HT1080 (cell line): ENCODE measurements at regions not wholly inside any gene's neighbourhood (a gene's known extent, or its start where the extent isn't known, plus 50 kb on each side); places are given as distances from the start of the nearest gene placed in this dataset.
"Not testable (repeated sequence)": the region's sequence is repeated elsewhere in the genome, so short reads cannot be mapped to it uniquely, and the experiment has no call there.

Experiments
- DNase-seq: peaks from one replicate; pipeline ENCODE4 v3.0.0-alpha.2; 2015; ENCODE audit warnings: low read depth

DNA sequence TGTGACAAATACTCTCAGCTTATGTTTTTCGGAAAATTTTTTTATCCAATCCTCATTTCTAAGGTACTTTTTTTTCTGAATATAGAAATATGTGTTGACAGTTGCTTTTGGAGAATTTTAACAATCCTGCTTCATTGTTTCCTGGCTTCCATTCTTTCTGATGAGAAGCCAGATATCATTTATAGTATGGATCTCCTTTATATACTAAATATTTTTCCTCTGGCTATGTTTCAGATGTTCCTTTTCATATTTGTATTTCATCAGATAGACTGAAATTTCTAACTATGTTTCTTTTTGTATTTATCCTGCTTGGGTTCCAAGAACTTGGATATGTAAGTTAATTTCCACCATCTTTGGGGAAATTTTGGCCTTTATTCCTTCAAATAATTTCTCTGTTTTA, 138.9 kb upstream of the CDH11 start:
- no peak for DNase-seq

DNA sequence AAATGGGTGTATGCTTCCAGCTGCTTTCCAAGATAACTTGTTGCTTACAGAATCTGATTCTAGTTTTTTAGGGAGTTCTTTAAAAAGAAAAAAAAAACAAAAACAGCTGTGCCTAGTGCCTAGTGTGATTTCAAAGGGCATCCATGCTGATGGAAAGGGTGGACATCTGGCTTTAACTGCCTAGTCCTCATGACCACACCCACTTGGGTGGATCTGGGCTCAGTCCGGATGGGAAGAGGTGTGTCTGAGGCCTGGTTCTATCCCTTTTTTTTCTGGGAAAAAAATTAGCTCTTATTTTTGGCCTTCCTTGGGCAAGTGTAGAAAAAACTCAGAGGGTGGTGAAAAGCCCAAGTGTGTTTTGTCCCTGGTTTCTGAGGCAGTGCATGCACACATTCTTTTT, 132.3 kb upstream of the CDH11 start:
- no peak for DNase-seq

DNA sequence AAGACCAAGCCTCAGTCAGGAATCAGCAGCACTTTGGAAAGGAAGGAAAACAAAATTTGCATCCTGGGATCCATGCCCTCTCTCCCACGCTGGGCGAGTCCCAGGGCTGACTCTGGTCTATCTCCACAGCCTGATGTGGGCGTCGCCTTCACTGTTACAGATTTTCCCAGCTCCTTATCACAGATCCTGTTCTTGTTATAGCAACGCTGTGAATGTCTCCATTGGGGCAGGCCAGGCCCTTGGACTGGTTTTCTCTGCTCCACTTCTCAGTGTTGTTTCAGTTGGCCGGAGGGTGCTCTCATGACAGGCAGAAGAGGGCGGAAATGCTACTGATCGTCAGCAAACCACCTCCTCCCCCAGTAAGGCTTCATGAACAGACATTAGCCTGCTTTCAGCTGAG, 127.9 kb upstream of the CDH11 start:
- no peak for DNase-seq

DNA sequence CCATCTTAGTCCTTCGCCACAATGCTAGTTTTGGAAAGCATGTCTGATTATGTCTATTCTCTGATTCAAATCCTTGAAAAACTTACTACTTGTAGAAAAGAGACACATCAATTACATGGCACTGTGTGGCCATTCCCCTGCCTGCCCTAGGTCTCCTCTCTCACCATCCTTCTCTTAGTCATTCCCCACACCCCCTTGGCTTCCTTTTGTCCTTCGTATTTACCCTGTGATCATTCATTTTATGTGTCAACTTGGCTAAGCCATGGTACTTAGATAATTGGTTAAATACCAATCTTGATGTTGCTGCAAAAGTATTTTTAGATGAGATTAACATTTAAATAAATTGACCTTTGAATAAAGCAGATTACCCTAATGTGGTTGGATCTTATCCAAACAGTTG, 122.9 kb upstream of the CDH11 start:
- DNase-seq: no peak

DNA sequence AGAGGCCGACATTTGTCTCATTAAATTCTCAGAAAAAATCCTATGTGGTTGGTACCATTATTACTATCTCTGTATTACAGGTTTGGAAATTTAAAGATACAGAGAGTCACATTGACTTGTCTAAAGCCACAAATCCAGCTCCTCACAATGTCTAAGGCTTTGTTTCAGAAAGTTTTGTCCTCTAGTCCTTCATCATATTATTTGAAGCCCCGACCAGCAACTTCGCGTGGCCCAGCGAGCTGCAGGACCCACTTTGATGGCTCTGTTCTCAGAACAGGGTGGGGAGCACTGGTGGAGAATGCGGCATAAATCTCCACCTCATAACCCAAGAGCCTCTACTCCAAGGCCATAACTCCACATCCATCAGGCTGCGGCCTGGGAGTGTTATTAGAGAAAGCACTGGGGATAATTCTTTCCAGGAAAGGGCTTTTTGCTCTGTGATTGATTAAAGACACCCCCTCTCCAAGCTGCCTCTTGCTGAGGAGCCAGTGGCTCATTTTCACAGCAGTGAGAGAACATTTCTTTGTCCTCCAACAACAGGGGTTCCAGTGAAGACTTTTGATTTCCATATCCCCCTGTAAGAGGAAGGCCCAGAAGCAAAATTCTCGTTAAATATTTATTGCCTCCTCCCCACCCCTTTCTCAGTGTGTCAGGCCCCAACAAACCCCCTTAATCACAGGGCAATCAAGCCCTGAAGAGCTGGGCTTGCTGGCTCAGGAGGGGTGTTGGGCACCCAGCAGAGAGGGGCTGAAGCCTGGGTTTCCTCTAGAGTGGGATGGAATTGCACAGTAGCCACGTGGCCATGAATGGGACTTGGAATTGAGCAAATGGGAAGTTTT, 113.7 kb upstream of the CDH11 start:
- DNase-seq: no peak

DNA sequence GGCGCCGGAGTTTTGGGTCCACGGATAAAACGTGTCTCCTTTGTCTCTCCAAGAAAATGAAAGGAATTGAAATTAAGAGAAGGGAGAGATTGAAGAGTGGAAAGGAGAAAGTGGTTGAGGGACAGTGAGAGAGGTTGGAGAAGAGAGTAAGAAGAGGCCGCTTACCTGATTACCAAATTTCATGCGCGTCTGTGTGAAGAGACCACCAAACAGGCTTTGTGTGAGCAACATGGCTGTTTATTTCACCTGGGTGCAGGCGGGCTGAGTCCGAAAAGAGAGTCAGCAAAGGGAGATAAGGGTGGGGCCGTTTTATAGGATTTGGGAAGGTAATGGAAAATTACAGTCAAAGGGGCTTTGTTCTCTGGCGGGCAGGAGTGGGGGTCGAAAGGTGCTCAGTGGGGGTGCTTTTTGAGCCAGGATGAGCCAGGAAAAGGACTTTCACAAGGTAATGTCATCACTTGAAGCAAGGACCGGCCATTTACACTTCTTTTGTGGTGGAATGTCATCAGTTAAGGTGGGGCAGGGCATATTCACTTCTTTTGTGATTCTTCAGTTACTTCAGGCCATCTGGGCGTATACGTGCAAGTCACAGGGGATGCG, 113.0 kb upstream of the CDH11 start:
- DNase-seq: not testable (repeated sequence)

DNA sequence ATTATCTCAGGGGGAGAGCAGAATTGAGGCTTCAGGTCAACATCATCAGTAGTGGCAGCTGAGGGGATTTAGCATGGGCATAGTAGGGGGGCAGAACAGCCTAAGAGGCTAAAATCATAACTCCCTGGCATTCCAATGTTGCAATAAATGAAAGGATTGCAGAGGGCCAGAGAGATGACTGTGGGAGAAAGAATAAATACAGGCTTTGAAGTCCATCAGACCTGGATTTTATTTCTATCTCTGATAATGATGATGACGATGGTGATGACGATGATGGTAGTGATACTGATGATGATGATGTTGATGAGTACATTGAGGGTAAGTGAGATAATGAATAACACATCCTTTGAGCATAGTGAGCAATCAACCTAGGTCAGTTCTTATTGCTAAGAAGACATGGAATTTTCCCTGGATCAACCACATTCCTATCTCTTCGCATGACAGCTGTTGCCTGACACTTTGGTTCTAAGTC, 107.4 kb upstream of the CDH11 start:
- DNase-seq: no peak

DNA sequence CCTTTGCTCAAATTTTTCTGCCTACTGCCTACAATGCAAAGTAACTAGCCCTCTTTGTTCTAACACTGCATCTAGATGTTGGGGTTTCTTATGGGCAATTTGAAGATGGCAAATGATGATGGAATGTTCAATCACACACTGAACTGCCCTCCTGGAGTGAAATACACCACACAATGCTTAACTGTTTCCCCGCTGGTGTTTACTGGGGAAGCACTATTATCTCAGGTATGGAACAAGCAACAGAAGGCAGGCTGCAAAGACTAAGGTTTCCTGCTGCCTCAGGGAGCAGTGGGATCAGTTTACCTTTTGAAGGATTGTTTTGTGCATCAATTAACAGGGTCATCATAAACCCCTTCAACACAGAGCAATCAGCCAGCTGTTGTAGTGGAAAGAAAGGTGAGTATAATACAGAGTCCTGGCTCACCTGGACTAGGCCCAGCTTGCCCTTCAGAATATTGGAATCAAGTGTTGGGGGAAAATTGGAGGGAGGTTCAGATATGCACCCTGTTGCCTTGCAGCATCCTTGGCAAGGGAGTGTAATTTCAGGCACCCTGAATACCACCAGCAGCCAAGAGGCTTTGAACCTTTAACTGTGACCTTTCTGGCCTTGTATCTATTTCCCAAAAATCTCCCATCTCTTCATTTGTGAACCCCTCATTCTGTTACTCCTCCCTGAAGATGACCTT, 105.4 kb upstream of the CDH11 start:
- DNase-seq: no peak

DNA sequence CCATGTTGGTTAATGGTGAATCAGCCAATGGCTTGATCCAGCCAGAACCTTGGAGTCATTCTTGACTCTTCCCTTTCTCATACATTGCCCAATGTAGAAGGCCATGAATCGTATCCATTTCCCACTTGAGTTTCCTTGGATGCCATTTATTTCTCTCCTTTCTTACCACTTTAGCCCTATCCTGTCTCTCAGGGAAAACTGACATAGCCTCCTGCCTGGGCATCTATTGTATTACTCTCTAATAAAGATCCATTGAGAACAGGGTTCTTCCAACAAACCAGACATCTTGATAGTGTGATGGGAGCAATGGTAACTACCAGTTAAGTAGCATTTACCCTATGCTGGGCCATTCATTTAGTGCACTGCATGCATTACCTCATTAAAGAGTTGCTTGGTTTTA, 104.2 kb upstream of the CDH11 start:
- DNase-seq: no peak

DNA sequence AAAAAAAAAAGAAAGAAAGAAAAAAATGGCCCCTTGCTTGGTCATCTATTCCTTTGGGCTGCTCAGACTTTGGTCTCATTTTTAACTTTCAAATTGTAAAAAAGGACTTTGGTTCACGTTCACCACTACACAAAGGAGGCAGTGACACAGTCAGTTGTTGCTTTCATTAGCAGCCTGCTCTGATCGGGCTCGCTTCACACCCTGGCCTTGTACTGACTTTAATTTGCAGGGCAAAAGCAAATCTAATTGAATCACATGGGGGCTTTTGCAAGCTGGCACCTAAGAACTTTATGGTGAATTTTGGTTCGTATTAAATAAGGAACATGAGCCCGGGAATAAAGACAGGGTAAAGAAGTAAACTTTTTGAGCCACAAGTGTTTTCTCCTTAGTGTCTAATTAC, 103.6 kb upstream of the CDH11 start:
- no peak for DNase-seq

DNA sequence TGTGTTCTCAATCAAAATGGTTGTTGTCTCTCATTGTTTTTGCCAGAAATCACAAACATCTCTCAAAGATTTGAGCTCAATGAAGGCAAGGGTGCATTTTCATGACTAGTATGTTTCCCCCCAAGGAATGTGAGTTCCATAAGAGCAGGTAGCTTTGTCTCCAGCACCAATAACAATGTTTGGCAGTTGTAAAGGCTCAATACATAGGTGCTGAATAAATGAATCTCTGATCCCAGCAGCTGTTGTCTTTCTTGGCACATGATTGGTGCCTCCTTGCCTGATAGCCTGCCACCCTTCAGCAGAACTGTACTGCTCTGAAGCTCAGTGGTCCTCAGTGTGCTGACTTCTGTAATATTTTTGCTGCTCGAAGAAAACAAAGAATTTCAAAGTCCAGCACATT, 103.1 kb upstream of the CDH11 start:
- DNase-seq: no peak

DNA sequence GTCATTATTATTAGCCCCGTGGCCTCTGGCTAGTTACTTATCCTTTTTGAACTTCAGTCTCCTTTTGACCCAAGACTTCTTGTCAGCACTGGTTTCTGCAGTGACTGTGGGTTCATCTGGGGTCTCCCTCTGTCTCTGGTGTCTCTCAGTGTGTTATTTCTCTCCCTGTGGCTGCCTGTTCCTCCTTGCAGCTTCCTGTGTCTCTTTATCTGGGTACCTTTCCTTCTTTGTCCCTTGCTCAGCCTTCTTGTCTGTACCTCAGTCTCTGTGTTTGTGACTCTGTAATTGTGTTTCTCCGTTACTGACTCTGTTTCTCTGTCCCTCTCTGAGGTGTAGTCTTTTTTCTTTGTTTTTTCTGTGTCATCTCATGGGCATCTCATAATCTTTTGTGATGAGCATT, 102.6 kb upstream of the CDH11 start:
- DNase-seq: no peak

DNA sequence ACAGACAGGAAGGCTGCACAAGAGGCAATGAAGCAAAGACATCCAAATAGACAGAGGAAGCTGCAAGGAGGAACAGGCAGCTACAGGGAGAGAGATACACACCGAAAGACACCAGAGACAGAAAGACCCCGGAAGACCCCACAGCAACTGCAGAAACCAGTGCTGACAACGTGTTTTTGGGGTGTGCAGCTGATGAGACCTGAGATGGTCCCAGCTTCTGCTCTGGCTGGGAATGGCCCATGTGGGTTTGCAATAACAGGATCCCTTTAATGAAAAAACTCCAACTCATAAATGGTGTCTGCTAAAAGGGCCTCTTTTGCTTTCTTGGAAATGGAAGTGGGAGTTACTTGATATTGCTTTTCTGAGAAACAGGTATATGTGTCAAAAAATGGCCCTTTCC, 101.5 kb upstream of the CDH11 start:
- no peak for DNase-seq

DNA sequence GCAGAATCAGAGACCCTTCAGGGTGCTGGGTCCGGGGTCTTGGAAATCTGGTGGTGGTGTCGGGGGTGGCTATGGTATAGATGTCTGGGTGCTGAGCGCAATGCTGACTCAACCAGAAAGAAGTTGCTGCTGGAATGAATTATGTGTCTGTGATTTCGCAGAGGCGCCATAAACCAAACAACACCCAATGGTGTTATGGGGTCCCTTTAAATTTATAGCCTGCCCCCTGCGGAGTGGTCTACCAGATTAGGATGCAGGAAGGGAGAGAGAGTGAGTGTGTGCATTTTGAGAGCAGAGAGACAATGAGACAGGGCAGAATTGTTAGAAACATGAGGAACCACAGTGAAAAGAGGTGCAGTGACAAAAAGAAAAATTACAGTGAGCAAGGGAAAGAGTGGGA, 100.7 kb upstream of the CDH11 start:
- DNase-seq: no peak

DNA sequence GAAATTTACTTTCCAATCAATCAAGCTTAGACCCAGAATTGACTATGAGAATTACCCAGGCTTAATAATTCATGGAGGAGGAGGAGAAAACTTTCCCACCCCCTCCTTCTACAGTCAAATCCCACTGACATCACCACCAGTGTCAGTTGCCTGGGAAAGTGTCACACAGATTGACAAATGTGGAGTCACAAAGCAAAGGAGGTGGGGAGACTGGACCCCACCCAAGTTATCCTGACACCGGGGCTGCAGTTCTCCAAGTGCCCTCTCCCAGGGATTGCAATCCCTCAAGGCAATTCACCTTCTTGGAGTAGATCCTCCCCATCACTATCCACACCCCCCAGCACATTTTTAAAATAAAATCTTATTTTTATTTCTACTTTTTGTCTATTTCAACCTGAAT, 100.2 kb upstream of the CDH11 start:
- no peak for DNase-seq

DNA sequence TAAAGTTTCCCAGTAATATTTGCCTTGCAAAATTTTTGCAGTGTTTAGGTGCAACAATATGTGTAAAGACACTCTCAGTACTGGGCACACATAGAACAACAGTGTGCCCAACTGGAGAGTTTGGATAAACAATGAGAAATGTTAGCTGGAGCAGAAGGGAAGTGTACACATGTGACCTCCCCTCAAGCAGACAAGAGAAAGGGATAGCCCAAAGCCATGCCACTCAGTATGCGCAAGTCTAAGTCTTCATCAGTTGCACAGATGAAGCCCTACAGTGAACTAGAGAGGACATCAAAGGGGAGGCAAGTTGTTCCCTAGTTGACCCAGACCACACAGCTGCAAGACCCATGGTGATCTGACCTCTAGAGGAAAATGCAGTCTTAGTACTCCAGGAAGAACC, 97.9 kb upstream of the CDH11 start:
- DNase-seq: no peak

DNA sequence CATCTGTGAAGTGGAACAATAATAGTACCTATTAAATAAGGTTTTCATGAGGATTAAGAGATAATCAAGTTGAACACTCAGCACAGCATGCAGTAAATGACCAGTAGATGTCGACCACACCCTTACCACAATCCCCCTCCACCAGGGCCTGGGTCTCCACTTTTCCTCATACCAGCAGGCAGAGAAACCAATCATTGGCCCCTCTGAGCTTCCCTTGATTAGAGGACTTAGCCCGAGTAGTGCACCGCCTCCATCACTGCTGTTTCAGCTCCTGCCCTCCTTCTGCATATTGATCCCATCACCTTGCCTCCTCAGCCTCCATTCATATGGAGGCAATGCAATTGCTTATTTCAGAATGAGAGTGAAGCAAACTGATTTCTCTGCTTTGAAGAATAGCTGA, 96.5 kb upstream of the CDH11 start:
- DNase-seq: no peak

DNA sequence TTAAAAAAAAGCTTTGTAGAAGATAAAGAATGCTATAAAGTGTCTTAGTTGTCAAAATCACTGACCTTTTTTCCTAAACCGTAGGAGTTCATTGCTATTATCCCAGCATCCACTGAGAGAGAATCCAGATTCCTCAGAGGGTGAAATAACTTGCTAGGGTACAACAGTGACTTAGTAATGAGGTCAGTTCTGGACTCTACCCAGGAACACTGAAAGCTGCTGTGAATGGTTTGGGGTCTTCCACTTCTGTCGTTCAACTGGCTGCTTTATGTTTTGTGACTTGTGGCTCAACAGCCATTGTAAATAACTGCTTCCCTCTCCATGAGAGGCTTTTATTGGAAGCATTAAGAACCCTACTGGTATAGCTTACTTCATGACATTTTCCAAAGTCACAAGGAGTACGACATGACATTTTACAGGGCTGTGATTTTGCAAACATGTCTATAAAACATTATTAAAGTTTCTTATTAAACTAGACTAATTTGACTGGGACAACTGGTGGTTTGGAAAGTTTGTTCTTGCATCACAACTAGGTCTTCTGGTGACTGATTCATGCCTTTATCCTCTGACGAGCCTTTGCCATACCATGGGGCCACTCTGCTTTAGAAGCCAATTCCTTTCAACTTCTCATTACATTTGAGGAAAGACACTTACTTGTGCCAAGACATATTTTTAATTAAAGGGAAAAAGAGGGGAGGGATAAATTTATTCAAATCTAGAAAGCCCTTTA, 92.2 kb upstream of the CDH11 start:
- DNase-seq: no peak

DNA sequence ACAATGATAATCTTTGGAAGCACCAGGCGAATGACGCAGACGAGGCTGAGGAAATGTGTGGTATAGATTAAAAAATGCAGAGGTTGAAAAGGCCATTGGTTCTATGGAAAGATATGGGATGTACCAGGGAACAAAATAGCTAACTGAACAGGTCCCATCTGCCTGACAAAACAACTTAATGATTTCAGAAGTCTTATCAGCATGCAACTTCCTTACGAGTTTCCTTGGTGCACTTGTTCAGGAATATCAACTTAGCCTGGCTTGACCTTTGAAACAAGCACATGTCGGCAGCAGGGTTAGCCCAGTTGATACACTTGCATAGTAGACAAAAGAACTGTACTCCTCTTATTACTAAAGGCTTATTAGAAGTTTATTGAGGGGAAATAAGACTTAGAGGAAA, 90.9 kb upstream of the CDH11 start:
- DNase-seq: no peak

DNA sequence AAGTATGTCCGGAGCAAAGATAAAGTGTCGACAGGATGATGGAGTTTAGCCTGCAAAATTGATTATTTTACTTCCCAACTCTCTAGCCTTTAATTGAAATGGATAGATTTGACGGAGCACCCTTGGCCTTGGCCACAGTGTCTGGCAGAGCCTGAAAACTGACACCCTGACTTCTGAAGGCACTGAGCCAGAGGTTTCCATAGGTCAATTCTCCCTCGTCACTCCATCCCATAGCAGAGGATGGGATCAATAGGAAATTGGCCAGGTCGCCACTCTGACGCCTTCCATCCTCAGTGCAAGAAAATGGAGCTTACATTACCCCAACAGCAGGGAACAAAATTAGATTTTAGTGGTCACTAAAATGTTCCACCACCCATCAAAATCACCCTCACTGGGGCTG, 90.4 kb upstream of the CDH11 start:
- DNase-seq: no peak

DNA sequence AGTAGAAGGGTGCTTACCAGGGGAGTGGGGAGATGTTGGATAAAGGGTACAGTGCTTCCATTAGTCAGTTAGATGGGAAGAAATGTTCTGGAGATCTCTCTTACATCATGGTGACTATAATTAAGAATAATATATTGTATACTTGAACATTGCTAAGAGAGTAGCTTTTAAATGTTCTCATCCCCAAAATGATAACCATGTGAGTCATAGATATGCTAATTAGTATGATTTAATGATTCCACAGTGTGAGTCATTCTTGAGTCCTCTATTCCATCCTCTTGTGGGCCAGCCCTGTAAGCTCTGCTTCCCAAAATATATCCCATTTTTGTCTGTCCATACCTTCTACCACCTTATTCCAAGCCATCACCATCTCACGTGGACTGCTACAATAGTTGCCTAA, 80.6 kb upstream of the CDH11 start:
- no peak for DNase-seq

DNA sequence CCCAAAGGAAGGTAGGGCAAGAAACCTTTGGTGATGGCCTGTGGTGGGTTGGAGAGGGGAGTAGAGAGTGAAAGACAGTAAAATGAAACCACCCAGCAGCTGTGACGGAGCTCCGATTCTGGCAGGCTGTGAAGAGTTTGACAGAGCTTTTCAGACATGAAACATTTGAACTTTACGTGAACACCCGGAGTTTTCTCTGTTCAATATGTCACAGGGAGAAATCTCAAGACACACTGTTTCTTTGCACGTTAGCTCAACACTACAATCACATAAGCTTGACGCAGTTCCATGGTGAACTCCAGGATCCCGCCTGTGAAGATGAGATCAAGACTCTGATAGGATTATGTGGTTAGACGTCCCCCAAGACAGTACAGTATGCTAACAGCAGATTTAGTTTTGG, 79.6 kb upstream of the CDH11 start:
- no peak for DNase-seq
